ENCODE measurements at regions not wholly inside any gene's neighbourhood (a gene's known extent, or its start where the extent isn't known, plus 50 kb on each side); places are given as distances from the start of the nearest gene placed in this dataset.
A peak's percentile ranks its signal among the peaks of the same experiment; 100 is the strongest.

DNA sequence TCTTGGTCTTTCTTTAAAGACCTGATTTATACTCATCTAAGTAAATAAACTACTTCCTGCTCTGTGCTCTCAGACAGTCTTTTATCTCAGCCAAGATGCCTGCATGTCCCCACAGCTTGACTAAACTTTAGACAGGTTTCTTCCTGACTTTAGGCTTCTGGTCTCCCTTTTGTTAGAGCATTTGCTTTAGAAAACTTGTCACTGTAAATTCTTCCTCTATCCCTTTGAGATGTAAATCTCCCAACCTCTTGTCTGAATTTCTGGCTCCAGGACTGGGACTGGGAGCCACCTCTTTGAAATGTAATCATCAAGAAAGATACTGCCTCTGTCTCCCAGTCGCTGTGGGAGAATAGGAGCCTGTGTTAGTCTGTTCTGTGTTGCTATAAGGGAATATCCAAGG, 739.9 kb downstream of the C6orf118 start:
- no CpG with 5 or more reads among the region's 1 CpG for WGBS (ENCODE audit: extremely low coverage, insufficient read length, low lambda C conversion rate)
- H3K79me2 ChIP-seq (ENCODE audit: insufficient read depth, low read length), result no peaks in the 10 kb centered on the region
- H3K4ac ChIP-seq (ENCODE audit: low read depth, low read length), result no peak overlapping the region
- no peak overlapping the region for H2BK20ac ChIP-seq (ENCODE audit: low read depth, low read length, poor library complexity, severe bottlenecking)
- no peak overlapping the region for H3K56ac ChIP-seq (ENCODE audit: insufficient read length, low read depth, low read length)
- no peak for DNase-seq
- no peak overlapping the region for H2BK120ac ChIP-seq (ENCODE audit: low read depth, low read length, poor library complexity, severe bottlenecking)
- no peaks in the 10 kb centered on the region for H3K79me1 ChIP-seq (ENCODE audit: insufficient read depth, low read depth, low read length, poor library complexity, severe bottlenecking)
- H4K91ac ChIP-seq (ENCODE audit: insufficient read length, low read depth, low read length), result no peak overlapping the region
- H4K5ac ChIP-seq (ENCODE audit: insufficient read length, low read depth, low read length), result no peak overlapping the region
- no peak overlapping the region for H2AFZ ChIP-seq (ENCODE audit: low read length)
- H4K8ac ChIP-seq (replicated peaks; ENCODE audit: insufficient read length, low read depth, low read length), result no peak overlapping the region
- peaks cover 4% of the 10 kb centered on the region; the same call in 1 of the 2 replicates for H3K4me1 ChIP-seq (ENCODE audit: insufficient read depth, low read length)
- H3K4me1 Mint-ChIP-seq, result peaks cover 20 to 24% of the 10 kb centered on the region in 2 experiments
- H3K27me3 ChIP-seq (ENCODE audit: insufficient read depth, low read length), result no peaks in the 10 kb centered on the region
- no peaks in the 10 kb centered on the region for H4K20me1 ChIP-seq (ENCODE audit: control insufficient read depth, insufficient read depth, insufficient read length)
- peaks cover 6 to 18% (median 14%) of the 10 kb centered on the region in 3 experiments; a peak in 6 of 7 replicates for H3K36me3 Mint-ChIP-seq (ENCODE audit: insufficient read depth in 1 of 3, low read depth in 3 of 3)
- H3T11ph ChIP-seq (ENCODE audit: low read length), result no peak overlapping the region
- no peaks in the 10 kb centered on the region for H3K27me3 Mint-ChIP-seq (ENCODE audit: low read depth)
- TF ChIP-seq, protein P1, sequence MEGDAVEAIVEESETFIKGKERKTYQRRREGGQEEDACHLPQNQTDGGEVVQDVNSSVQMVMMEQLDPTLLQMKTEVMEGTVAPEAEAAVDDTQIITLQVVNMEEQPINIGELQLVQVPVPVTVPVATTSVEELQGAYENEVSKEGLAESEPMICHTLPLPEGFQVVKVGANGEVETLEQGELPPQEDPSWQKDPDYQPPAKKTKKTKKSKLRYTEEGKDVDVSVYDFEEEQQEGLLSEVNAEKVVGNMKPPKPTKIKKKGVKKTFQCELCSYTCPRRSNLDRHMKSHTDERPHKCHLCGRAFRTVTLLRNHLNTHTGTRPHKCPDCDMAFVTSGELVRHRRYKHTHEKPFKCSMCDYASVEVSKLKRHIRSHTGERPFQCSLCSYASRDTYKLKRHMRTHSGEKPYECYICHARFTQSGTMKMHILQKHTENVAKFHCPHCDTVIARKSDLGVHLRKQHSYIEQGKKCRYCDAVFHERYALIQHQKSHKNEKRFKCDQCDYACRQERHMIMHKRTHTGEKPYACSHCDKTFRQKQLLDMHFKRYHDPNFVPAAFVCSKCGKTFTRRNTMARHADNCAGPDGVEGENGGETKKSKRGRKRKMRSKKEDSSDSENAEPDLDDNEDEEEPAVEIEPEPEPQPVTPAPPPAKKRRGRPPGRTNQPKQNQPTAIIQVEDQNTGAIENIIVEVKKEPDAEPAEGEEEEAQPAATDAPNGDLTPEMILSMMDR (conservative IDR thresholded peaks at IDR 0.05), result no peak
- H3K9me3 Mint-ChIP-seq, result peaks cover 24 to 28% of the 10 kb centered on the region in 2 experiments
- H3K9me3 ChIP-seq (ENCODE audit: control insufficient read depth, low read depth, low read length), result peaks cover 16% of the 10 kb centered on the region
- no peak overlapping the region for H3K9ac ChIP-seq (ENCODE audit: extremely low read depth, insufficient read length, low read length)
- no peak overlapping the region for H2BK12ac ChIP-seq (ENCODE audit: insufficient read length, low read depth, low read length)
- no peak overlapping the region for H2BK5ac ChIP-seq (ENCODE audit: insufficient read length, low read length)
- no peak overlapping the region for H3K18ac ChIP-seq (ENCODE audit: insufficient read length, low read depth, low read length)
- no peaks in the 10 kb centered on the region for H3K23me2 ChIP-seq (ENCODE audit: insufficient read length, low read depth, low read length, poor library complexity, severe bottlenecking)
- H3K4me3 Mint-ChIP-seq, result no peak overlapping the region
- no peak overlapping the region for H3K14ac ChIP-seq (ENCODE audit: insufficient read depth, low read length)
- no peak overlapping the region for H3K27ac ChIP-seq (ENCODE audit: insufficient read length, low read depth, low read length)
- H2AK5ac ChIP-seq (ENCODE audit: insufficient read length, low read length), result no peak overlapping the region
- no peak overlapping the region for H3K23ac ChIP-seq (ENCODE audit: insufficient read length, low read depth, low read length)
- H3K27ac Mint-ChIP-seq, result peak overlapping the region; percentile 17 to 79 (median 53); a peak in 5 of 7 replicates
- no peak overlapping the region for H3K4me2 ChIP-seq (ENCODE audit: insufficient read depth, insufficient read length, low read length)
- H2BK15ac ChIP-seq (ENCODE audit: low read depth, low read length), result no peak overlapping the region

Measured in H9 (cell line).